CD4-positive, CD25-positive, alpha-beta regulatory T cell (primary cell): ENCODE measurements at regions not wholly inside any gene's neighbourhood (a gene's known extent, or its start where the extent isn't known, plus 50 kb on each side); places are given as distances from the start of the nearest gene placed in this dataset.

Experiments
- ATAC-seq, 2 donors: fragments of 150-1000 bp; cut with Tn5 transposase; one replicate each; pipeline ENCODE4 v1.10.0; 2021; ENCODE audit warnings: low read depth in 2 of 2, moderate number of reproducible peaks in 2 of 2, moderate library complexity in 1 of 2
- DNase-seq, 3 donors: peaks; one replicate each; pipeline versions ENCODE4 v3.0.0 to v3.0.0-alpha.2; 2012 to 2022; ENCODE audit warnings: mixed read lengths in 1 of 3
- H3K27ac ChIP-seq: one replicate; pipeline ENCODE4 v1.7.0; 2013; ENCODE audit warnings: mild to moderate bottlenecking, low read length; ENCODE audit not compliant: insufficient read depth, poor library complexity, severe bottlenecking
- H3K27me3 ChIP-seq: one replicate; pipeline ENCODE4 v1.7.0; 2013; ENCODE audit warnings: low read length; ENCODE audit not compliant: control insufficient read depth, insufficient read depth
- H3K36me3 ChIP-seq: one replicate; pipeline ENCODE4 v1.7.0; 2013; ENCODE audit warnings: mild to moderate bottlenecking, low read length, moderate library complexity; ENCODE audit not compliant: control insufficient read depth, insufficient read depth
- H3K4me1 ChIP-seq: 2 replicates; pipeline ENCODE4 v1.7.0; 2013; ENCODE audit warnings: mild to moderate bottlenecking, low read length; ENCODE audit not compliant: insufficient read depth, control insufficient read depth, poor library complexity, severe bottlenecking
- H3K4me3 ChIP-seq: one replicate; pipeline ENCODE4 v1.7.0; 2013; ENCODE audit warnings: low read depth, mild to moderate bottlenecking, low read length, moderate library complexity
- H3K9me3 ChIP-seq, 2 experiments: 1 replicate in 1 of 2; 2 replicates in 1 of 2; pipeline ENCODE4 v1.7.0; 2013; ENCODE audit warnings: low read length in 2 of 2, mild to moderate bottlenecking in 1 of 2, moderate library complexity in 1 of 2; ENCODE audit not compliant: control insufficient read depth in 2 of 2
- H3K27ac Mint-ChIP-seq, 3 donors: one replicate each; pipeline ENCODE4 v1.8.0; 2020 to 2022; ENCODE audit warnings: mild to moderate bottlenecking in 3 of 3, mixed read lengths in 3 of 3, moderate library complexity in 2 of 3
- H3K27me3 Mint-ChIP-seq: one replicate; pipeline ENCODE4 v1.8.0; 2022; ENCODE audit warnings: mild to moderate bottlenecking, mixed read lengths
- H3K36me3 Mint-ChIP-seq: one replicate; pipeline ENCODE4 v1.8.0; 2020; ENCODE audit warnings: mixed read lengths
- H3K4me1 Mint-ChIP-seq, 4 donors: one replicate each; pipeline ENCODE4 v1.8.0; 2020 to 2022; ENCODE audit warnings: mixed read lengths in 4 of 4, mild to moderate bottlenecking in 1 of 4
- H3K4me3 Mint-ChIP-seq, 4 donors: one replicate each; pipeline ENCODE4 v1.8.0; 2020 to 2022; ENCODE audit warnings: mild to moderate bottlenecking in 4 of 4, mixed read lengths in 4 of 4, moderate library complexity in 3 of 4
- H3K9me3 Mint-ChIP-seq, 7 donors: one replicate each; pipeline ENCODE4 v1.8.0; 2020 to 2022; ENCODE audit warnings: mixed read lengths in 7 of 7, mild to moderate bottlenecking in 3 of 7, moderate library complexity in 2 of 7

DNA sequence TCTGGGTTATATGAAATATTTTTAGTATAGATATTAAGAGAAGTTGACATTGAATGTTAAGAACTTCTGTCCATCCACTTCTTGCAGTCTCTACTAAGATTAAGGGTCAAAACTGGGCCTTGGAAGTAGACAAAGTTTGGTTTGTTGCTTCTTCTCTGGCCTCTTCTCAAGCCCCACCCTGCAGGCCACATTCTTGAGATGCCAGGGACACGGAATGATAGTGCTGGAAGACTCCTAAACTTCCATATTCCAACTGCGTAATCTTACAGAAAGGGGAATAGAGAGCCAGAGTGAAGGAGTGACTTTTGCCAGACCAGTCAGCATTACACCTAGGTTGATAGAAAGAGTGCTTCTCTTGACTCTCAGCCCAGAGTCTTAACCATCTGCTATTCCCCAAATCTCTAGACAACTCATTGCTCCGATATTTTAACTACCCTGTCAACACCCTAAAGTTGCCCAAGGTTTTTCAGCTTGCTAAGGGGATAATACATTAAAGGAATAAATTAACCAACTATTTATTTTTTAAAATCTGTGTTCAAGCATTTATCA, 136.4 kb upstream of the SYN3 start:
- Mint-ChIP-seq H3K36me3 (no peaks in the 10 kb centered on the region), H3K4me3 (no peak overlapping the region), H3K9me3 (peaks cover 0 to 1% (median 0%) of the 10 kb centered on the region in 7 donors), H3K27me3 (no peaks in the 10 kb centered on the region), H3K4me1 (no peaks in the 10 kb centered on the region), H3K27ac (no peak overlapping the region)
- H3K27me3 ChIP-seq: no peaks in the 10 kb centered on the region
- no peaks in the 10 kb centered on the region for H3K4me1 ChIP-seq
- H3K27ac ChIP-seq: no peak overlapping the region
- H3K9me3 ChIP-seq: no peaks in the 10 kb centered on the region
- no peaks in the 10 kb centered on the region for H3K36me3 ChIP-seq
- no peak for DNase-seq
- no peak for ATAC-seq
- no peak overlapping the region for H3K4me3 ChIP-seq

DNA sequence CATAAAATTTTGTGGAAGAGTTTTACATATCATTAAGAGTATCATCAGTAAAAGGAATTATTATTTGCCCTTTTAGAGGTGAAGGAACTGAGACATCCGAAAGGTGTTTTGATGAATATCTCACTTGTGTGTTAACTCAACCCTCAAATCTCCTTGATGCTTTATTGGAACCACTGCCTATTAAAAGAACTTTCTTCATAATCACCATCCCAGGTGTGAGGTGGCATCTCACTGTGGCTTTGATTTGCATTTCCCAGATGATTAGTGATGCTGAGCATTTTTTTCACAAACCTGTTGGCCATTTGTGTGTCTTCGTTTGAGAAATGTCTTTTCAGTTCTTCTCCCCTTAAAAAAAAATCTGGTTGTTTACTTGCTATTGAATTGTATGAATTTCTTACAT, 134.0 kb upstream of the SYN3 start:
- H3K27me3 ChIP-seq: no peaks in the 10 kb centered on the region
- no peaks in the 10 kb centered on the region for H3K9me3 ChIP-seq
- ATAC-seq (no peak), DNase-seq (no peak)
- no peak overlapping the region for H3K4me3 Mint-ChIP-seq
- H3K27ac Mint-ChIP-seq: no peak overlapping the region
- no peaks in the 10 kb centered on the region for H3K27me3 Mint-ChIP-seq
- H3K36me3 Mint-ChIP-seq: no peaks in the 10 kb centered on the region
- no peak overlapping the region for H3K27ac ChIP-seq
- no peaks in the 10 kb centered on the region for H3K36me3 ChIP-seq
- peaks cover 0 to 1% (median 0%) of the 10 kb centered on the region in 7 donors for H3K9me3 Mint-ChIP-seq
- H3K4me1 ChIP-seq: no peaks in the 10 kb centered on the region
- H3K4me1 Mint-ChIP-seq: no peaks in the 10 kb centered on the region
- H3K4me3 ChIP-seq: no peak overlapping the region

DNA sequence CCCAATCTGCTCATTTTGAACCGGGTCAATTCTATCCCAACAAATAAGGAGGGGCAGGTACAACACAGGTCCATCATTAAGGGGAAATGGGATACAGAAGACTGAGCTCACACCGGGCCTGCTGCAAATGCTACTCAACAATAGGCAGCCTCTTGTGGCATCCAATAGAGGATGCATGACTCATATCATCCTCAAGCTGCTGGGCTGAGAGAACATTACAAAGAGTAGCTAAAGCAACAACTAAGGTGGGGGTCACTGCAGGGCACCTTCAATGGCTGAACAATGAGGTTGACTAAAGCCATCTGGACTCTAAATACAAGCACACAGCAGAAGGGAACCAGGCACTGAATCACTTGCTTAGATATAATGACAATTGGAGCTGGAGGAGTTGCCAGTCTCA, 130.1 kb upstream of the SYN3 start:
- Histone ChIP-seq H3K9me3 (no peaks in the 10 kb centered on the region), H3K27me3 (no peaks in the 10 kb centered on the region), H3K4me3 (no peak overlapping the region), H3K4me1 (no peaks in the 10 kb centered on the region), H3K27ac (no peak overlapping the region), H3K36me3 (no peaks in the 10 kb centered on the region)
- no peak overlapping the region for H3K27ac Mint-ChIP-seq
- H3K4me1 Mint-ChIP-seq: no peaks in the 10 kb centered on the region
- no peak overlapping the region for H3K4me3 Mint-ChIP-seq
- peaks cover 0 to 3% (median 0%) of the 10 kb centered on the region in 7 donors for H3K9me3 Mint-ChIP-seq
- DNase-seq (no peak), ATAC-seq (no peak)
- no peaks in the 10 kb centered on the region for H3K27me3 Mint-ChIP-seq
- no peaks in the 10 kb centered on the region for H3K36me3 Mint-ChIP-seq

DNA sequence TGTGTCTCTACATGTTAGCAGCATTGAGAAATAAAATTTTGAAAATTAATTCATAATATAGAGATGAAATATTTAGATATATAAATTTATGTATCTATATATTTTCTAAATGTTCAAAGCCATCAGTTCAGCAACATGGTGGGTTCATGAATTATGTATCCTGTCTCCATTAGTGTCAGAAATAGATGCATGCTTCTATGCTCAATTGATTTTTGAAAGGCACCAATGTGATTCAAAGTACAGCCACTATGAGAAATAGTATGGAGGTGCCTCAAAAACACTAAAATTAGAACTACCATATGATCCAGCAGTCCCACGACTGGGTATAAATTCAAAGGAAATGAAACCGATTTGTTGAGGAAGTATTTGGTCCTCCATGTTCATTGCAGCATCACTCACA, 128.6 kb upstream of the SYN3 start:
- H3K4me1 Mint-ChIP-seq: no peaks in the 10 kb centered on the region
- H3K36me3 Mint-ChIP-seq: no peaks in the 10 kb centered on the region
- no peak overlapping the region for H3K4me3 Mint-ChIP-seq
- DNase-seq (no peak), ATAC-seq (no peak)
- Histone ChIP-seq H3K36me3 (no peaks in the 10 kb centered on the region), H3K4me1 (no peaks in the 10 kb centered on the region), H3K27me3 (no peaks in the 10 kb centered on the region), H3K9me3 (no peaks in the 10 kb centered on the region), H3K4me3 (no peak overlapping the region), H3K27ac (no peak overlapping the region)
- H3K27ac Mint-ChIP-seq: no peak overlapping the region
- no peaks in the 10 kb centered on the region for H3K27me3 Mint-ChIP-seq
- H3K9me3 Mint-ChIP-seq: peaks cover 0 to 4% (median 0%) of the 10 kb centered on the region in 7 donors

DNA sequence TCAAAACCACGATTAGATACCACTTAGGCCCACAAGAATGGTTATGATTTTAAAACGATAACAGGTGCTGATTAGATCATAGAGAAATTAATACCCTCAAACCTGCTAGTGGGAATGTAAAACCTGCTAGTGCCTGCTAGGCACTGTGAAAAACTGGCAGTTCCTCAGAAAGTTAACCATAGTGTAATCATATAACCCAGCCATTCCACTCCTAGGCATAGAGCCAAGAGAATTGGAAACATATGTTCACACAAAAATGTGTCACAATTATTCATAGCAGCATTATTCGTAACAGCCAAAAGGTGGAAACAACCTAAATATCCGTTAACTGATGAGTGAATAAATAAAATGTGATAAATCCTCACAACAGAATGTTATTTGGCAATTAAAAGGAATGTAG, 122.2 kb upstream of the SYN3 start:
- H3K36me3 ChIP-seq: no peaks in the 10 kb centered on the region
- no peak for ATAC-seq

DNA sequence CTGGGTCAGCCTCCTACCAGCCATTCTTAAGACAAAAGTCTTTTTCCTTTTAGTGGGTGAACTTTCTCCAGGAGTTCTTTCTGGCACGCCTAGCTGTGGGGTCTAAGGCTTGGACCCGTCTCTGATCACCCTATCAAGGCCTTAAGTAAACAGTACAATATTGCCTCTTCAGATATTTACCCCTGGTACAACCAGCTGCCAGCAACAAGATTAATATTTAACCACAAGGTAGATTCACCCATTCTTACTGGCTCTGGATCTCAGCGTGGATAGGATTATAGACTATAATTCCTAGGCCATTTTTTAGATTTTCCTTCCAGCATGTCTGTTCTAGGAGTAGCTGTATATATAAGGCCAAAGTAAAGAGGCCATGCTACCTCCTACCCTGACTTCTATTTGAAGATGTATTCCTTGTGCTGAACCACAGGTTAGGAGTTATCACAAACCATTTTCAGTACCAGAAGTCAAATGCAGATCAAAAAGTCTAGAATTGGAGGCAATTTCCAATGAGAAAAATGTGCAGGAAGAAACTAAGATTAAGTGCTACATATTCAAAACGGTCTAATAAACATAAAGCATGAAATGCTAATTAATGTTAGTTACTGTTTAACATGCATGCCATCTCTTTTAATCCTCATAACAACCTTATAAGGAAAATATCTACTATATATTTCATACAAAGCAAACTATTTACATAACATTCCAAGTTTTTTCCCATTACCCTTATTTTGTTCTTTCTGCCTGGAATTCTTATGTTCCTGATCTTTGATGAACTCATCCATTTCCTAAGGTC, 110.0 kb upstream of the SYN3 start:
- no peak overlapping the region for H3K4me3 ChIP-seq
- no peak for DNase-seq
- Mint-ChIP-seq H3K9me3 (no peaks in the 10 kb centered on the region), H3K4me1 (no peaks in the 10 kb centered on the region), H3K27ac (no peak overlapping the region), H3K36me3 (no peaks in the 10 kb centered on the region), H3K4me3 (no peak overlapping the region), H3K27me3 (no peaks in the 10 kb centered on the region)
- H3K4me1 ChIP-seq: no peaks in the 10 kb centered on the region
- H3K36me3 ChIP-seq: no peaks in the 10 kb centered on the region
- H3K9me3 ChIP-seq: no peaks in the 10 kb centered on the region
- no peak overlapping the region for H3K27ac ChIP-seq
- ATAC-seq: no peak
- H3K27me3 ChIP-seq: peaks cover 2% of the 10 kb centered on the region

More for the DNA sequence above, 122.2 kb upstream of the SYN3 start:
- no peaks in the 10 kb centered on the region for H3K9me3 ChIP-seq
- no peak for DNase-seq
- no peaks in the 10 kb centered on the region for H3K4me1 Mint-ChIP-seq
- H3K4me3 Mint-ChIP-seq: no peak overlapping the region
- no peaks in the 10 kb centered on the region for H3K4me1 ChIP-seq
- H3K36me3 Mint-ChIP-seq: no peaks in the 10 kb centered on the region
- no peak overlapping the region for H3K27ac Mint-ChIP-seq
- H3K27me3 Mint-ChIP-seq: no peaks in the 10 kb centered on the region
- no peak overlapping the region for H3K27ac ChIP-seq
- H3K9me3 Mint-ChIP-seq: peaks cover 0 to 4% (median 2%) of the 10 kb centered on the region in 7 donors
- no peaks in the 10 kb centered on the region for H3K27me3 ChIP-seq
- no peak overlapping the region for H3K4me3 ChIP-seq

DNA sequence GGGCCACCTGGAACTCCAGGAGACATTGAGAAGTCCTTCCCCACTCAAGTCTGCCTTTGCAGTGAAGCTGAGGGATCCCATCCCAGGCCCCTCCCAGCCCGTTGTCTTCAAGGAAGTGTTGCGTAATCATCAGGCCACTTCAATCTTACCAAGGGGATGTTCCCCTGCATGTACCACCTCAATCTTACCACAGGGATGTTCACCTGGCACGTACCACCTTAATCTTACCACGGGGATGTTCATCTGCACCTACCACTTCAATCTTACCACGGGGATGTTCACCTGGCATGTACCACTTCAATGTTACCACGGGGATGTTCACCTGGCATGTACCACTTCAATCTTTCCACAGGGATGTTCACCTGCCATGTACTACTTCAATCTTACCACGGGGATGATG, 108.0 kb upstream of the SYN3 start:
- no peak overlapping the region for H3K4me3 Mint-ChIP-seq
- Histone ChIP-seq H3K4me1 (no peaks in the 10 kb centered on the region), H3K4me3 (no peak overlapping the region), H3K27me3 (peaks cover 2% of the 10 kb centered on the region), H3K36me3 (no peaks in the 10 kb centered on the region), H3K27ac (no peak overlapping the region), H3K9me3 (no peaks in the 10 kb centered on the region)
- H3K4me1 Mint-ChIP-seq: no peaks in the 10 kb centered on the region
- DNase-seq (no peak), ATAC-seq (no peak)
- H3K9me3 Mint-ChIP-seq: no peaks in the 10 kb centered on the region
- no peak overlapping the region for H3K27ac Mint-ChIP-seq
- no peaks in the 10 kb centered on the region for H3K36me3 Mint-ChIP-seq
- H3K27me3 Mint-ChIP-seq: no peaks in the 10 kb centered on the region

DNA sequence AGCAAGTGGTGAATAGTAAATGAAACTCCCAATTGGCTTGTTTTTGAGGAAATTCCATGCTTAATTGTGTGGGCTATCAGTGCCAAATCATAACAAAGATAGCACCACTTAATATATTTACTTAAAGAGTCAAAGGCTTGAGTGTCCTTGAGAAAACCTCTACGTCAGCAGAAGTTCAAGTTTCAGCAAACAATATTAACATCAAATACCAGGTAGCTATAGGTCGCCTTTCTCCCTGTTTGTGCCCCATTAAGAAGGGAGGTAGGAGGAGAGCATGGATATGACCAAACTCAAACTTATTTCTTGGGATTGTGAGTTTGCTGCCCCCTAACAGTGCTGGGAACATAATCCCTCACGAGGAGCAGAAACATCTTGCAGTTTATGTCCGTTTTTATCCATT, 105.6 kb upstream of the SYN3 start:
- H3K27ac Mint-ChIP-seq: no peak overlapping the region
- H3K4me1 Mint-ChIP-seq: no peaks in the 10 kb centered on the region
- DNase-seq (no peak), ATAC-seq (no peak)
- no peaks in the 10 kb centered on the region for H3K36me3 Mint-ChIP-seq
- H3K4me3 Mint-ChIP-seq: no peak overlapping the region
- Histone ChIP-seq H3K4me3 (no peak overlapping the region), H3K4me1 (no peaks in the 10 kb centered on the region), H3K27me3 (peaks cover 2% of the 10 kb centered on the region), H3K36me3 (no peaks in the 10 kb centered on the region), H3K27ac (no peak overlapping the region), H3K9me3 (no peaks in the 10 kb centered on the region)
- H3K27me3 Mint-ChIP-seq: no peaks in the 10 kb centered on the region
- peaks cover 0 to 2% (median 0%) of the 10 kb centered on the region in 7 donors for H3K9me3 Mint-ChIP-seq
